GM12878 (cell line): ENCODE measurements at regions not wholly inside any gene's neighbourhood (a gene's known extent, or its start where the extent isn't known, plus 50 kb on each side); places are given as distances from the start of the nearest gene placed in this dataset.

Experiments
- IKZF1 ChIP-seq: fragments of 450-650 bp; conservative IDR thresholded peaks from 2 replicates; pipeline ENCODE4 v1.6.1; 2017; ENCODE audit warnings: antibody characterized with exemption, mild to moderate bottlenecking
- IRF3 ChIP-seq: fragments of 450-650 bp; IDR thresholded peaks from 2 replicates; pipeline ENCODE4 v1.6.1; 2014; ENCODE audit warnings: mild to moderate bottlenecking
- KLF5 ChIP-seq: fragments of 450-650 bp; IDR thresholded peaks from 2 replicates; pipeline ENCODE4 v1.6.1; 2014; ENCODE audit warnings: mild to moderate bottlenecking; ENCODE audit not compliant: partially characterized antibody
- MXI1 ChIP-seq: fragments of 150-350 bp; IDR thresholded peaks from 2 replicates; pipeline ENCODE4 v1.6.1; 2011; ENCODE audit warnings: low read depth, mild to moderate bottlenecking, inconsistent platforms, low read length, improper control_type of control experiment
- MYC ChIP-seq: IDR thresholded peaks from 2 replicates; pipeline ENCODE4 v1.6.1; 2011; ENCODE audit warnings: mild to moderate bottlenecking, low read length, moderate library complexity, inconsistent platforms; ENCODE audit not compliant: insufficient read depth, insufficient replicate concordance, insufficient read length, severe bottlenecking
- PAX8 ChIP-seq: fragments of 450-650 bp; IDR thresholded peaks from 2 replicates; pipeline ENCODE4 v1.6.1; 2017; ENCODE audit warnings: mild to moderate bottlenecking, moderate library complexity
- RFX5 ChIP-seq: IDR thresholded peaks from 2 replicates; pipeline ENCODE4 v1.6.1; 2011; ENCODE audit warnings: low read depth, low read length, improper control_type of control experiment
- STAT3 ChIP-seq: IDR thresholded peaks from 2 replicates; pipeline ENCODE4 v1.6.1; 2011; ENCODE audit warnings: low read depth, low read length, improper control_type of control experiment
- TCF7 ChIP-seq: IDR thresholded peaks from 2 replicates; pipeline ENCODE4 v1.6.1; 2014; ENCODE audit warnings: antibody characterized with exemption, borderline replicate concordance
- ZBED1 ChIP-seq: IDR thresholded peaks from 2 replicates; pipeline ENCODE4 v1.6.1; 2016; ENCODE audit warnings: borderline replicate concordance
- ZBTB4 ChIP-seq: fragments of 450-650 bp; formaldehyde crosslinking; IDR thresholded peaks from 2 replicates; pipeline ENCODE4 v1.4.0; 2022; ENCODE audit warnings: mild to moderate bottlenecking, moderate library complexity
- ZNF592 ChIP-seq: fragments of 450-650 bp; IDR thresholded peaks from 2 replicates; pipeline ENCODE4 v1.6.1; 2017; ENCODE audit warnings: mild to moderate bottlenecking, moderate library complexity
- ZSCAN29 ChIP-seq: fragments of 450-650 bp; IDR thresholded peaks from 2 replicates; pipeline ENCODE4 v1.6.1; 2017; ENCODE audit warnings: mild to moderate bottlenecking, moderate library complexity

GRCh38 chr15:95266451-95267061, 1035.2 kb downstream of the MCTP2 start (continued):
- no peak for TF ChIP-seq ZNF592
- no peak for TF ChIP-seq PAX8
- no peak for TF ChIP-seq RFX5
- no peak for TF ChIP-seq ZBED1
- TF ChIP-seq TCF7: no peak
- TF ChIP-seq ZSCAN29: no peak
- TF ChIP-seq ZBTB4: no peak
- no peak for TF ChIP-seq MYC
- TF ChIP-seq STAT3: no peak
- TF ChIP-seq MXI1: no peak
- TF ChIP-seq IRF3: no peak
- no peak for TF ChIP-seq IKZF1
- no peak for TF ChIP-seq KLF5
